NT2/D1 (cell line): ENCODE measurements at regions not wholly inside any gene's neighbourhood (a gene's known extent, or its start where the extent isn't known, plus 50 kb on each side); places are given as distances from the start of the nearest gene placed in this dataset.

Experiments used
- DNase-seq: peaks from one replicate; pipeline ENCODE4 v3.0.0-alpha.2; 2011; ENCODE audit warnings: low read depth, low spot score
- H3K27me3 ChIP-seq: 2 replicates; pipeline ENCODE4 v1.6.0; 2011; ENCODE audit warnings: mild to moderate bottlenecking; ENCODE audit not compliant: insufficient read length, insufficient read depth
- H3K36me3 ChIP-seq: 2 replicates; pipeline ENCODE4 v1.6.1; 2011; ENCODE audit warnings: mild to moderate bottlenecking, low read length, mixed read lengths; ENCODE audit not compliant: insufficient read depth, insufficient read length
- H3K4me1 ChIP-seq: 2 replicates; pipeline ENCODE4 v1.5.1; 2011; ENCODE audit not compliant: insufficient read depth, insufficient read length
- H3K4me3 ChIP-seq: 2 replicates; pipeline ENCODE4 v1.5.1; 2011; ENCODE audit warnings: low read depth; ENCODE audit not compliant: insufficient read length
- H3K9ac ChIP-seq: 2 replicates; pipeline ENCODE4 v1.6.0; 2011; ENCODE audit warnings: low read depth; ENCODE audit not compliant: insufficient read length
- H3K9me3 ChIP-seq: 2 replicates; pipeline ENCODE4 v1.5.1; 2011; ENCODE audit warnings: mild to moderate bottlenecking, low read length; ENCODE audit not compliant: insufficient read depth
- SUZ12 ChIP-seq: IDR thresholded peaks from 2 replicates; pipeline ENCODE4 v1.6.1; 2011; ENCODE audit not compliant: insufficient read length, insufficient read depth; ENCODE audit errors: extremely low read depth
- YY1 ChIP-seq: IDR thresholded peaks from 2 replicates; pipeline ENCODE4 v1.6.1; 2011; ENCODE audit not compliant: insufficient read length, insufficient read depth
- ZNF274 ChIP-seq: IDR thresholded peaks from 2 replicates; pipeline ENCODE4 v1.6.1; 2011; ENCODE audit warnings: mild to moderate bottlenecking, low read depth, low read length

DNA sequence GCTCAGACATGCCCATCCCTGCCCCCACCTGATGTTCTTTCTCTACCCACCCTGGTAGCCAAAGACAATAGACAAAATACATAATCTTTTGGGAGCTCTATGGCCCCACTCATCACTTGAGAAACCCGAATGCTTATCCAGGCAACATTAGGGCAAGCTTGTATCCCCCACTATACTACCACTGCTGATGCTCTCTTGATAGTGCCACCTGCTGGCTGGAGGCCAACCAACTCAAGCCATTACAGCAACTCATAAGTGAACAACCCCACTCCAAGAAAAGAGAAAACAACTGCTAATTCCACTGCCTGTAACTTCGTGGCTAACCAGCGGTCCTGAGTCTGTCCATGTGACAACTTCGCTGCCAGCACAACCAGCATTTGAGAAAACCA lies 342.5 kb upstream of the TGFBR2 start:
- Histone ChIP-seq H3K4me3 (no peak overlapping the region), H3K4me1 (no peaks in the 10 kb centered on the region), H3K27me3 (no peaks in the 10 kb centered on the region), H3K9ac (no peak overlapping the region), H3K9me3 (peaks cover 16% of the 10 kb centered on the region; the same call in 1 of the 2 replicates), H3K36me3 (no peaks in the 10 kb centered on the region)
- no peak for DNase-seq
- no peak for TF ChIP-seq SUZ12
- no peak for TF ChIP-seq YY1
- TF ChIP-seq ZNF274: no peak

DNA sequence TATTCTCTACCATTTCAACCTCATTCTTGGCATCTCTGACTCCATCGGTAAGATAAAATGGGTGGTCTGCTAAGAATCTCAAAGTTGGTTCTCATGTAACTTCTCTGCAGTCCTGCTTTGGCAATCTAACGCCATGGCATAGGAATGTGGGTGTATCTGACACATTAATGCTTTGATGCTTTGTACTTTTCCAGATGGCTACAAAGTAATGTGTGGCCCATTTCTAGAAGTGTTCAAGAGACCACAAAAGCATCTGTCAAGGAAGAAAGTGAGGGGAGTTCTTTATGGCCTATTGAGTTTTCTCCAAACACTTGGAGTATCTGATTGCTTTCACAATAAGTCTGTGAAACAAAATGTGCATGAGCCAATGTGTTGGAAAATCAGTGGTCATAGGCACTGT lies 339.9 kb upstream of the TGFBR2 start:
- DNase-seq: no peak
- Histone ChIP-seq H3K4me1 (no peaks in the 10 kb centered on the region), H3K9me3 (peaks cover 16% of the 10 kb centered on the region; the same call in 1 of the 2 replicates), H3K4me3 (no peak overlapping the region), H3K27me3 (no peaks in the 10 kb centered on the region), H3K36me3 (no peaks in the 10 kb centered on the region), H3K9ac (no peak overlapping the region)
- TF ChIP-seq SUZ12: no peak
- no peak for TF ChIP-seq ZNF274
- TF ChIP-seq YY1: no peak

DNA sequence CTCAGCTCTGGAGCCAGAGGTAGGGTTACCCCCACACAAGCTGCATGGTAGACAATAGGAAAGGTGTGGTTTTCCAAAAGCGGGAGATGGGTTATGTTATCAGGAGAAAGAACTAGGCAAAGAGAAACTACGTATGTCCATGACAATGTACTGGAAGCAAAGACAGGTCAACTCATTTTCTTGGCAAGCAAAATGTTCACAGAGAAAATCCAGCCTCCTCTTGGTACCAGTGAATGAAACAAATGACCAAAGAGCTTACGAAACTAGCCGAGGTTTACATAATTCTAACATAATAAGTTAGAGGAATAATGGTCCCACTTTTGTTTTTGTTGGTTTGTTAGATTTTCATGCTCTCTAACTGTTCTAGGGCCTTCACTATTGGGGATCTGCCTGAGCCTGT lies 338.1 kb upstream of the TGFBR2 start:
- H3K4me3 ChIP-seq: no peak overlapping the region
- no peak overlapping the region for H3K9ac ChIP-seq
- H3K36me3 ChIP-seq: no peaks in the 10 kb centered on the region
- H3K27me3 ChIP-seq: no peaks in the 10 kb centered on the region
- DNase-seq: no peak
- no peaks in the 10 kb centered on the region for H3K4me1 ChIP-seq
- TF ChIP-seq ZNF274: no peak
- no peak for TF ChIP-seq YY1
- TF ChIP-seq SUZ12: no peak
- H3K9me3 ChIP-seq: peaks cover 16% of the 10 kb centered on the region; the same call in 1 of the 2 replicates

DNA sequence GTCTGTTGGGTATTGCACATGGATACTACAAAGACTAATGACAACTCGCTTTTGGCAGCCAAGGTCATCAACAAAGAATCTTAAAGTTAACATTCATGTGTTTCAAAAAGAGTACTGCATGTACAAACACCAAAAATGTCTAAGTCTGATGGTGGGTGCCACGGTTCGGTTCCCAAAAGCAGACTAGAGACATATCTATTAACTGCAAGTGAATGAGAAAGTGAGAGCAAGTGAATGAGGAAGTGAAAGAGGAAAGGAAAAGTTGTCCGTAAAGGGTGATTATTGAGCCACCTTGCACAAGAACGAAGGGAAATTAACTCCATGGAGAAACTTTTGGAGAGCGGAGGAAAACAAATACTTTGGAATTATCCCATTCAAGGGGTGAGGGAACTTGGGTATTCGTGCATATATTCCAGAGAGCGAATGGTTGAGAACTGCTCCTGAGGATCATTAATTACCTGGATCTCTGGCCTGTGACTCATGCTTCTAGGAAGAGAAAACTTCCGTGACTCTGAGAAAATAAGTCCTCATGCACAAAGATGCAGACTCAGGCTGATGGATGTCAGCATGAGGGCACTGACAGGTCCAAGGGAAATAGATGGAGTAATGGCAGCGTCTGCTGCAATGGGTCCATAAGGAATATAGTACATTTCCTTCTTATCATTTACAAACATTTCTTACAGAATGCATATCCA lies 336.5 kb upstream of the TGFBR2 start:
- no peak overlapping the region for H3K9ac ChIP-seq
- TF ChIP-seq YY1 (no peak), SUZ12 (no peak), ZNF274 (no peak)
- peaks cover 6% of the 10 kb centered on the region; the same call in 1 of the 2 replicates for H3K9me3 ChIP-seq
- no peaks in the 10 kb centered on the region for H3K4me1 ChIP-seq
- no peak overlapping the region for H3K4me3 ChIP-seq
- no peaks in the 10 kb centered on the region for H3K27me3 ChIP-seq
- H3K36me3 ChIP-seq: no peaks in the 10 kb centered on the region
- no peak for DNase-seq

DNA sequence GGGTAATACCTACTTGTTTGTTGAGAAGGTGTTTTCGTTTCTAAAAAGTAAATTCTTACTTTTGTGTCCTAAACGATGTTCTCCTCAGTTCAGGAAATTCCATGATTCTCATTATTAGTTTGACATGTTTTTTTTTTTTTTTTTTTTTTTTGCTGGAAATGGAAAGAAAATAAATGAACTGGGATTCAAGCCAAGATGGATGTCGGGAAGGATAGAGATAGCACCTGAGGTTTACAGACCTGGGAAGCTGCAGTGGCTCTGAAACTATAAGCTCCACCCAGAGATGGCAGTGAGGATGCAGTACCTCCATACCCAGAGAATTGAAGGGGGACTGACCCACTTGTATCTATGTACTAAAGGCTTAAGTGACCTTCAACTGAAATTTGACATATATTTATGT lies 334.6 kb upstream of the TGFBR2 start:
- Histone ChIP-seq H3K27me3 (no peaks in the 10 kb centered on the region), H3K36me3 (no peaks in the 10 kb centered on the region), H3K4me3 (no peak overlapping the region), H3K9ac (no peak overlapping the region), H3K4me1 (no peaks in the 10 kb centered on the region), H3K9me3 (peaks cover 8% of the 10 kb centered on the region)
- no peak for DNase-seq
- TF ChIP-seq SUZ12: no peak
- no peak for TF ChIP-seq ZNF274
- no peak for TF ChIP-seq YY1

DNA sequence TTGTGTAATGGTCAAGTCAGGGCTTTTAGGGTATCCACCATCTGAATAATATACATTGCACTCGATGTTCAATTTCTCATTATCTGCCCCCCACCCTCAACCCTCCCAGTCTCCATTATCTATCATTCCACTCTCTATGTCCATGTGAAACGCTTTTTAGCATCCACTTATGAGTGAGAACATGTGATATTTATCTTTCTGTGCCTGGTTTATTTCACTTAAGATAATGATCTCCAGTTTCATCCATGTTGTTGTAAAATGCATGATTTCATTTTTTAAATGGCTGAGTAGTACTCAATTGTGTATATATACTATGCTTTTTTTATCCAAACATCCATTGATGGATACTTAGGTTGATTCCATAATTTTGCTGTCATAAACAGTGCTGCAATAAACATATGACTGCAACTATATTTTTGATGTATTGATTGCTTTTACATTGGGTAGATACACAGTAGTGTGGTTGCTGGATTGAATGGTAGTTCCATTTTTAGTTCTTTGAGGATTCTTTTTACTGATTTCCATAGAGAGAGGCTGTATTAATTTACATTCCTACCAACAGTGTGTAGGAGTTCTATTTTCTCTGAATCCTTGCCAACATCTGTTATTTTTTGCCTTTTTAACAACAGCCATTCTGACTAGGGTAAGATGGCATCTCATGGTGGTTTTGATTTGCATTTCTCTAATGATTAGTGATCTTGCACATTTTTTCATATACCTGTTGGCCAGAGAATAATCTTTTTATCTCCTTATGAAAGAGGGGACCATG lies 332.9 kb upstream of the TGFBR2 start:
- DNase-seq: no peak
- H3K27me3 ChIP-seq: no peaks in the 10 kb centered on the region
- no peaks in the 10 kb centered on the region for H3K4me1 ChIP-seq
- H3K9me3 ChIP-seq: peaks cover 25% of the 10 kb centered on the region
- H3K9ac ChIP-seq: no peak overlapping the region
- H3K36me3 ChIP-seq: no peaks in the 10 kb centered on the region
- no peak overlapping the region for H3K4me3 ChIP-seq
- TF ChIP-seq ZNF274 (no peak), SUZ12 (no peak), YY1 (no peak)

DNA sequence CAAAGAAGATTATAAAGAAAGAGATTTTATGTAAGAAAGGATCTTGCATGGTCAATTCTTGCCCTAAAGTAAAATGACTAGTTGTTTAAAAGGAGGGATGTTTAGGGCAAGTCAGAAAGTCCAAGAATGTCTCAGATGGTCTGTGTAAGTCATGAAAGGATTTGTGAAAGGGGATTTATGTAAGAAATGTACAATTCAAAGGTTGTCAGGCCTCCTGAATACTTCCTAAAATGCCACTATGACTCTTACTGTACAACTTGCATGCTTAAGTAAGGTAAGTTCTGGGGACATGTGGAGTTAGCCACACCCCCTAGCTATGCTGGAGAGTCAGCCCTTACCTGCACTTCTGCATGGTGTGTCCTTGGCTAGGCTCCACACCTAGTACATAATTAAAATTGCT lies 328.9 kb upstream of the TGFBR2 start:
- no peak for TF ChIP-seq SUZ12
- TF ChIP-seq ZNF274: no peak
- no peak for TF ChIP-seq YY1
- Histone ChIP-seq H3K4me1 (no peaks in the 10 kb centered on the region), H3K9me3 (peaks cover 38% of the 10 kb centered on the region), H3K27me3 (no peaks in the 10 kb centered on the region), H3K4me3 (no peak overlapping the region), H3K9ac (no peak overlapping the region), H3K36me3 (no peaks in the 10 kb centered on the region)
- DNase-seq: no peak
